Activated CD4-positive, alpha-beta T cell treated with anti-CD3 and anti-CD28 coated beads, Interleukin-2, Interleukin-6, amounts not matched to agents 100 ng/mL and 50 ng/mL, durations not matched to agents 16 hours and 8 hours (primary cell): ENCODE measurements at regions not wholly inside any gene's neighbourhood (a gene's known extent, or its start where the extent isn't known, plus 50 kb on each side); places are given as distances from the start of the nearest gene placed in this dataset.

ENCODE experiments used
- DNase-seq: peaks from one replicate; pipeline ENCODE4 v3.0.0-alpha.2; 2020

DNA sequence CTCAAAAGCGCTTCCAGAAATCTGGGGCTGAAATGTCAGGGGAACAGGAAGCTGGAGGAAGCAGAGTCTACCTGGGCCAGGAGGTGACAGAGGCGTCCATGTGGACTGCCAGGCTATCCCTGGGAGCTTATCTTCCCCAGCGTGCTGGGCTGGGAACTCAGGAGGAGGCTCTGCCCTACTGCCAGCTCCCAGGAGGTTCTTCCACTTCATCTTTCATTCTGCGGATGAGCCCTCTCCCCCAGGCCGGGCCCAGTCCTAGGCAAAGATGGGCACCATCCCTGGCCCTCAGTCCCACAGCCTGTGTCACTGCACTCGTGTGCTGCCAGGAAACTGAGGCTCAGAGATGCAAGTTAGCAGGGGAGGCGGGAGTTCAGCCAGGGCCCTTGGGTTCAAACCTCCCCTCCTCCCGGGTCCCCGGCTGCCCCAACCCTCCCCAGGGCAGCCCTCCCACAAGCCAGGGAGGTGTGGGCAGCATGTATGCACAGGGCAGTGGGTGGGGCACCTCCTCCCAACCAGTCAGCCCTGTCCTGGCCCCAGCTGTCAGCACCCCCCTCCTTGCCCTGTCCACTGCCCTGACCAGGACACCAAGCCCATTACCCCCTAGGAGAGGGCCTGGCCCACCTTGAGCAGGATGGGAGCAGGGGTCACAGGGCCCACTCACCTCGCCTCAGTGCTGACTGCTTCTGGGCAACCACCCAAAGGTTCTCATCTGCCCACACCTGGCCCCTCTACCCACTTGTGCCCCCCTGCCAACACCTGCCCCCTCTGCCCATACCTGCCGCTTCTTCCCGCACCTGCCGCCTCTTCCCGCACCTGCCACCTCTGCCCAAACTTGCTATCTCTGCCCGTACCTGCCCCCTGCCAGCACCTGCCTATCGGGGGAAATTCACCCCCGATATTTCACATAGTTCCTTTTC lies 226.0 kb downstream of the NPHP4 start:
- DNase-seq = no peak

DNA sequence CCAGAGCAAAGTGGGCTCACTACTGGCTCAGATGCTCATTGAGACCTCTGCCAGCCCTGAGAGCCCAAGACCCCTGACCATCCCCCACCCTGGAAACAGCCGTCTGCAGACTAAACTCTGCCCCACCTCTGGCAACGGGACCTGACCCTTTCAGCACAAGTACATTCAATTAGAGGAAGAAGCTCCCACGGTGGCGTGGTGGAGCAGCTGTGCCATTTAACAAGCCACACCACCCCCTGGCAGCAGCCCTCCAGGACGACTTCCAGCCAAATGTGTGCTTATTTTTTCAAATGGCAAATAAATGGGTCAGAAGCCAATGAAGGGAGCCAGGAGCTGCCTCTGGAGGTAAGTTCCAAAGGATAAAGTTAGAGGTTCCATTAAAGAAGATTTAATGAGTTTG lies 226.7 kb downstream of the NPHP4 start:
- DNase-seq = no peak

DNA sequence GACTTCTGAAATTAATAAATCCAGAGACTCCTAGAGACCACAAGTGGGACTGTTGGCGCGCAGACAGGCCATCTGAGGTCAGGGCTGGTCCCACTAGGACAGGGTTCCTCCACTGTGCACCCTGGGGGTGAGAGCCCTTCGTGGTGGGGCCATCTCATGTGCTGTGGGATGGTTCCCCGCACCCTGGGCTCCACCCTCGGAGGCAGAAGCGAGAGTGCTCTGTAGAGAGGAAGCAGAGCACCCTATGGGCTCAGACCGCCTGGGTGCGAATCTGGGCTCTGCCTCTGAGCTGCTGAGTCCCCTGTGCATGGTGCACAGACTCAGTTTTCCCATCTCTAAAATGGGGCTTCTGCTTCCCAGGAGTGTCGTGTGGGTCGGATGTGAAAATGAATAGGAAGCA lies 227.3 kb downstream of the NPHP4 start:
- DNase-seq = no peak

DNA sequence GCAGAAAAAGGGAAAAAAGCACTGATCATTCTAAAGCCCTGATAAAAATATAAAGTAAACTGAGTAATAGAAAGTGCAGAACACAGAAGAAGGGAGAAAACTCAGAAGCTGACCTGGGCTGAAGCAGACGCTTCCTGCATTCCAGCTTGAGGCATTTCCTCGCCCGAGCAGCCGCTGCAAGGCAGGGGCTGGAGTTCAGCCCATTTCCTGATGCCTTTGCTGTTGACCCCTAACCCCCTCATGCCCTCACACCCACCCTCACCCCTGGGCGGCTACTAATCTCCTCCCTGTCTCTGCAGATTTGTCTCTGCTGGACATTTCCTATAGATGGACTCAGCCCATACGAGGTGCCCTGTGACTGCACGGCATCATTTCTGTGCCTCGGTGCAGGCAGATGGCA lies 227.8 kb downstream of the NPHP4 start:
- no peak for DNase-seq

DNA sequence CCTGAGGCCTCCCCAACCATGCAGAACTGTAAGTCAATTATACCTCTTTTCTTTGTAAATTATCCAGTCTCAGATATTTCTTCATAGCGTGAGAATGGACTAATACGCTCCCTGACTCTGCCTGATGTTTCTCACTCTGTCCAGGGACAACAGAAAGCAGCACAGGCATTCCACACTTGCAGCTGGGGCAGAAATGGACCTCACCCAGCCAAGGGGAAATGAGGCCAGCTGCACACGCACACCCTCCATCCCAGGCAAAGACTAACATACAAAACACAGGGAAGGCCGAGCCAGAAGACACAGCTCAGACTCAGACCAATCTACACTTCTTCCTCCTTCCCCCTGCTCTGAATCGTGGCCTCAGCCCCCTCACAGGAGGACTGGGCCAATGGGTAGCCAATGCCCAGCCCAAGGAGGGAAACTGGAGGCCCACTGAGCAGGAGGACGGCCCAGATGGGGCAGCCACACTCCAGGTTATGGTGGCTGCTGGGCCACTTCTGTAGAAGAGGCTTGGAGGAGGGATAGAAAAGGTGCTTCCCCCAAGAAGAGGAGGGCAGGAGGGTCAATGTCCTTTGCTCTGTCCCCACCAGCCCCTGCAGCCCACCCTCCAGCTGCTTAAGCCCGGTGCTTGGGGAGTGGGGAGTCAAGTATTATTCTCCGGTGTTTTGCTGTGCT lies 228.4 kb downstream of the NPHP4 start:
- DNase-seq = no peak

DNA sequence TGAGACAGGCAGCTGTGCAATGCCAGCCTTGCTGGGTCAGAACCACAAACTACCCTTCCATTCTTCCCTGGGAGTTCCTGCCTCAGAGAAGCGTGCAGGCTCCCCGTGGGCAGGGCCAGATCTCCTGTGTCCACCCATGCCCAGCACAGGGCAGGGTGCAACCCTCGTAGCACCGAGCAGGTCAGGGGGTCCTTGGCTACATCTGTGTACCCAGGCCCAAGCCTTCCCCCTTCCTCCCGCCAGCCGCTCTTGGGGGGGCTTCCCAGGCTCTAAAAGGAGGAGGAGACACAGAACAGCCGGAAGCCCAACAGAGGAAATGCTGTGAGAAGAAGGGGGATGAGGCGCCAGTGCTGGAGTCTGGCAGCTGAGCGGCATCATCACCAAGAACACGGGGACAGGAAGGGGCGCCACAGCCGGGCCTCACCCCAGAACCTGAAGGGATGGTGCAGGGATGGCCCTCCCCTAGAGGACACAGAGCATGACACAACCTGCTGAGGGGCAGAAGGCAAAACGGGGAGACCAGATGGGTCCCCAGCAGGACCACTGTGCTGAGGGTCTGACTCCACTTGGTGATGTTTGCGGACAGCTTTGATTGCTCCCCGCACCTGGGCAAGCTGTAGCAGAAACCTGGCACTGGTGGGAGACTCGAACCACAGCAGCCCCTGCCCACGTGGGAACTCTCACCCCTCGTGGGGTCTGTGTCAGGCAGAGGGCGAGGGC lies 233.2 kb downstream of the NPHP4 start:
- DNase-seq = no peak

DNA sequence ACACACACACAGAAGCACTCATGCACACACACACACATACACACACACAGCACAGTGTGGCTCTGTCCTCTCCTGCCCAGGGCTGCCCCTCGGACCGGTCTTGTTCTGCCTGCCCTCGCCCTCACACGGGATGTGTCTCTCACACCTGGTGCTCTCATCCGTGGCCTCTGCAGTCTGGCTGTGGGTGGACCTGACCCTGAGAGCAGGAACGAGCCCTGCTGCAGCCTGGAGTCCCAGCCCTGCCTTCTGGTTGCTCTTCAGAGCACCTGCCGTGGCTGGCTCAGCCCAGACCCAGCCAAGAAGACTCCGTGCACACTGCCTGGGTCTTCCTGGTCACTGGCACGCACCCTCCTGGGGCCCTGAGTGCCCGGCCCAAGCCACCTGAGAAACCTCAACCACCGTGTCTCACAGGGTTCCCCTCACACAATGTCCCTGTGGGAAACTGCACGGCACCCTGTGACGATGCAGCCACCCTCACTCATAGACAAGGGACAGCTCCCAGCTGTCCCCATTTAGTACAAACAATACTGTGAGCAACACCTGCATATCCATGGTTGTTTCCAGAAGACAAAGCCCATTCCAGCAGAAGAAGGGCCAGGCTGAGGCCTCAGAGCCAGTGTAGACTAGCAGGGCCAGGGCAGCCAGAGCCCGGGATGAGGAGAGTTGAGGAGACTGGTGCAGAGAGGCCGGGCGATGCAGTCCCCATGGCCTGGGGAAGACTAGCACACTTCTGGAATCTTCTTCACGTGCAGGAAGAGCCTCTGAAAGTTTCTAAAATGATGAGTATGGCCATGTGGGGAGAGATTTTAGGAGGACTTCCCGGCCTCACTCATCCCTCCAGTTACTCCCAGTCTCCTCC lies 234.0 kb downstream of the NPHP4 start:
- DNase-seq = no peak

DNA sequence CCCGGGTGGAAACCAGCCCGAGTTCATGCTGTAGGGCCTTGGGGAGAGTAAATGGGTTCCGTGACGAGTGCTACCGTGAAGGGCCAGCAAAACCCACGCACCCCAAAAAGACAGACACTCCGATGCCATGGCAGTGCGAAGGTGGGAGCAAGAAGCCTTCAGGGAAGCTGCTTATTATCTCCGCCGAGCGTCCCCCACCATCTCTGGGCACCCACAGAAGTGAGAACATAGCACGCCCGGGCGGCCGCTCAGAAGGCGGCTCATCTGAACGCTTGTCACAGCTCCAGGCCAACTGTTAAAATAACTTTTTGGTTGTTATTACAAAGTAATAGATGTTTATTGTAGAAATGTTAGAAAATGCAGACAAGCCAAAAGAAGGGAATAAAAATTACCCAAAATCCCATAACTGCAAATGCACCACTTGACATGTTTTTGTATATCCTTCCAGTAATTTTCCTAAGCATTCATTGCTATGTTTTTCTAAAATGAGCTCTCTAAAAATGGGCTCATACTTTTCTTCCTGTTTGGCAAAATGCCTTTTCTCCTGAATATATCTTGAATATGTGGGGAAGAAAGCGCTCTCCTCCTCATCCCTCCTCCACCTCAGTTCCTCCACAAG lies 234.9 kb downstream of the NPHP4 start:
- no peak for DNase-seq

DNA sequence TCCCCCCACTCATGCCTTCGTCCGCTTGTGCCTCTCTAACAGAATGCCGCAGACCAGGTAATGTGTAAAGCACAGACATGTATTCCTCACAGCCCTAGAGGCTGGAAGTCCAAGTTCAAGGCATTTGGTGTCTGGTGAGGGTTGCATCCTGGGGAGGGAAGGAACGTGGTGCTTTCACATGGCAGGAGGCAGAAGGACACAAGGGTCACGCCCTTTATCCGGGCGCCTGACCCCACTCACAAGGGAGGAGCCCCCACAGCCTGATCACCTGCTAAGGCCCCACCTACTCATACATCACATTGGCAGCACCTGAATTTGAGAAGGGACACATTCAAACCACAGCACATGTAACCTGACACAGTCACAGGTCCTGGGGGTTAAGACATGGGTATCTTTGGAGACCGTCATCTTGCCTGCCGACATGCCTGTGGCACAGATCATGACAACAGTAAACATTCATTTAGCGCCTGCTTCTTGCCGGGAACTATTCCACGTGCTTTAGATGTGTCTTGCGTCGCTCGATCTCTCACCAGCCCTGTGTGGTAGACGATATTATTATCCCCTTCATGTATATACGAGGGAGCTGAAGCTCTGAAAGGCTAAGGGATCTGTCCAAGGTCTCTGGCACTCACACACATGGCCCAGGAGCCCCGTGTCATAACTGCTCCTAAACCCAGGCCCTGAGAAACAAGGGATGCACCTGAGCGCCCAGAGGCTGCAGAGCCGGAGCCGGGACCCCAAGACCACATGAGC lies 235.6 kb downstream of the NPHP4 start:
- no peak for DNase-seq

DNA sequence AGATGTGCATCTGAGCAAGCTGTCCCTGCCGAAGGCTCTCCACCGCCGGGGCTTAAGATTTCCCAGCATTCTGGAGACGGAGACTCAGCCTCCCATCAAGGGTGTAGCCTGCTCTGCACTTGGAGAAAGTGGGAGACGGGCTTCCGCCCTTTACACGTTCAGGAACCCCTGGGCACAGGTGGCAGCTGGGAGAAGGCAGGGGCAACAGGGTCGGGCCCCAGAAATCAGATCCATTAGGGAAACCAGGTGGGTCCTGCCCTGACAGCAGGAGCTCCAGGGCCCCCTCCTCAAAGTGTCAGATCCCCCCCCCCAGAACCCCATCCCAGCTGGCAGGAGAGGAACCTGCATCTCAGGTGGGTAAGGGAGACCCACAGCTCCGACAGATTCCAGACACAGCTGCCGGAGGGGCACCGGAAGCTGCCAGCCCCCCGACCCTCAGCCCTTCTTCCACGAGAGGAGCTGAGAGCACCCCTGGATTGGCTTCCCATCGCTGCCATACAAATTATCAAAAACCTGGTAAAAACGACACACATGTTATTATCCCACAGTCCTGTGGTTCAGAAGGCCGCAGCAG lies 236.6 kb downstream of the NPHP4 start:
- no peak for DNase-seq

DNA sequence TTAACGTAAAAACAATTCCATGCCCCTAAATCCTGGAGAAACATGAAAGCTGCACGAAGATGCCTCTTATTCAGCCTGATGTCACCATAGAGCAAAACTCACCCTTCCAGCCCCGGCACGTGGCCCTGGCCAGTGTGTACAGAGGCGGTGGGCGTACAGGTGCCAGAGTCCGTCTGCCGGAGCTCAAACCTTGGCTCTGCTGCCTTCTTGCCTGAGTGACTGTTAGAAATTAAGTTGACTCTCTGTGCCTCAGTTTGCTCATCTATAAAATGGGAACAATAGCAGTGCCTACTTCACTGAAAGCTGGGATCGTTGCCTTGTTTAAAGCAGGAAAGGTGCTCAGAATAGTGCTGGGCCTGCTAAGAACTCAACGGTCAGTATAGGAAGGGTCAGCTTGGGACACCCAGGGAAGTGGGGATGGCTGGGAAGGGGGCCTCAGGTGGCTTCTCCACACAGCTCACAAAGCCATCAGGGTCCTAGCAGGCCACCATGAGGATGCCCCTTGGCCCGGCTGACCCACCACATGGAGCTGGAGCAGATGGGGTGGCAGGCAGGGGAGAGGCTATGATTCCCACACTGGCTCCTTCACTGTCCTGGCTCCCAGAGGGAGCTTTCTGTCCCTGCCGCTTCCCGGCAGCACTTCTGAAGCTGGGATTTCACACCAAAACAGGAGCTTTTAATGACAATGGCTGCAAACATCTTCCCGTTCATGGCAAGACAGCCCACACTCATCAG lies 237.2 kb downstream of the NPHP4 start:
- no peak for DNase-seq

DNA sequence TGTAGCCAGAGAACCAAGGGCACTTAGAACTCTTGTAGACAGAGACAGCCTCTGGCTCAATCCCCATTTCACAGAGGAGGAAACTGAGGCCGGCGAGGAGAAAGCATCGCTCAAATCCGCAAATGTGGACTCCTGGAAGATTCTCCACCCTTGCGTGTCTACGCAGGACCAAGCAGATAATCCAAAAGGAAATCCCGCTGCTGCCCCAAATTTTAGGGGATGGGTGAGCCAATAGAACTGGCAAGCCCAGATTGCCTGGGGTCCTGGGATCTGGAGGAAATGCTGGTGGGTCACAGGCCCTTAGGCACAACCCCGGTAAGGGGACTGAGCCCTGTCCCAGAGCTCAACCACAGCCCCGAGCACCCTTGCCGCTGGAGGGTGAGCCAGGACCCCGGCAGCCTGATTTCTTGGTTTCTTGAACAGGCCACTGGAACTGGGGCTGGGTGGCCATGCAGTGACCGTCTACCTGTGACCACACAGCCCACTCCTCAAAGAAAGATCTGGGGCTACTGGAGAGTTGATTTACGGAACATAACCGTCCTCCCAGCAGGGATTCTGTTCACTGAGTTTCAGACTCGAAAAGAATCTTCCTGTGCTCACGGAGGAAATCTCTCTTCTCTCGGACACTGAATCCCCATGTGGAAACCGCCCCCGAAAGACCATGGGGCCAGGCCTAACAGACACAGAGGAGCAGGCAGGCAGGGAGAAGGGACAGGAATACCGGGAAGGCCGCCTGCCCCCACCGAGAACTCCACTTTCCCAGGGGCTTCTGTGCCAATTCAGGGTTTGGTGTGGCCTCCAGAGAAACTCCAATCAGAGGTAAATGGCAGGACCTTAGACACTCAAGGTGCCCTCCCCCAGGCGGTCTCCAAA lies 238.4 kb downstream of the NPHP4 start:
- DNase-seq = no peak

DNA sequence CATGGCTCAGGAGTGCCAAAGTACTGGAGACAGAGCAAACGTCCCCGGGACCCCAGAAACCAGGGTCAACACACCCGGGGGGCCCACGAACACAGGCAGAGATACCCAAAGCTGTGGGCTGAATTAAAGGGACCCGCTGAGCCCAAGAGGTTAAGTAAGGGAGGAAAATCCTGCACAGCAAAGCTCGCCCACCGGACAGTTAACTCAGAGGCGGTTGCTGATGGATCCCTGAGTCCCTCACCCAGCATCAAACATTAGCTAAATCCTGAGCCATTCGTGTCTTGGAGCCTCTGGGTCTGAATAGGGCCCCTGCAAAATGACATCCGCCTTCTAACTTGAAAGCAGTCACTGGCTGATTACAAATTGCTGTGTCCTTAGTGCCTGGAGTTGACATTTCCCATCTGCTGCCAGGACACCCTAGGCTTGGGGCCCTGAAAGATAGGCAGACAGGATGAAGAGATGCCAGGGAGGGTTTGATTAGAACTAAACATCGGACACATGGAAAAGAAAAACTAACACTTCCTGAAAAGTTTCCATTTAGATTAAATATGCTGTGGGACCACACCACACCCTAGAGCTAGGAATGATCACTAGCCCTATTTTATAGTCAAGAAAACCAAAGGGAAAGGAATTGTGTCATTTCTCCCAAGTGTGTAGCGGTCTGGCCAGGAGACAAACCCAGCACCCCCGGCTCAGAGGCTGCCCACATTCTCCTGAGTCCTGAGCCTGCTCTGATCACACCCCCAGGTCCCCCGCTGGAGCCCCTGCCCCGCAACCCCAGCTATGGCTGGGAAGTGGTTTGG lies 239.3 kb downstream of the NPHP4 start:
- DNase-seq = no peak

DNA sequence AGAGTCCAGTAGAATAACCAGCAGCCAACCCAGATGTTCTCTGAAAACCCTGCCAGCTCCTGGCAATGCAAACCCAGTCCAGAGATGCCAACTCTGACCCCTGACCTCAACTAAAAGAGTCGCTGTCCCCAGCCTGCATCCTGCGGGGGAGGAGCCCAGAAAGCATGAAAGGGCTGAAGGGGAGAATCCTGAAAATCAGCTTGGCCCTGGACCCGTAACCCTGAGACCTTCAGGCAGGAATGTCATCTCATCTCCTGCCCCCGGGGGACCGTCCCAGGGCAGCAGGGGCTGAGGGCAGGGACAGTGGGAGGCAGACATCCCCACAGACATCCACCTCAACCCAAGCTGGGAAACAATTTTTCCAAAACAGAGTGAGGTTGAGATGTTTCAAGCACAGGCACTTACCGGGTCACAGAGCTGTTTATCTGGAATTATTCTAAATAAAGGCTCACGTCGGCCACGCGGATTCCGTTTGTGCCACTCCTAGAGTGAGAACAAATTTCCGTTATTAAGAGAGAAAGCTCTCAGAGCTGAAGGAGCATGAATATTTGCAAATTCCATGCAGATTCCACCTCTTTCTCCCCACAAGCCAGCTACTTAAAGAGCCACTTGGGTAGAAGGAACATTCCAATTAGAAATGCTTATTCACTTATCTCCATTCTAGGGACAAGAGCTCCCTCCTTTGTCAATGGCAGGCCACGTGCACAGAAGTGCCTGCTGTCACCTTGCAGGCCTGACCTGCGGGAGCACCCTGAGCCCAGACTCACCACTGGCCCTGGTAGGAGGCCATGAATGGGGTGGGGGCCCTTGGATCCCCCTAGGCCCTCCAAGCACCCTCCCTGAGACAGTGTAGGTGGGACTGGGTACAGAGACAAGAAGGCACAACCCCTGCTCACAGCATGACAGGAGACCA lies 240.1 kb downstream of the NPHP4 start:
- DNase-seq = no peak

DNA sequence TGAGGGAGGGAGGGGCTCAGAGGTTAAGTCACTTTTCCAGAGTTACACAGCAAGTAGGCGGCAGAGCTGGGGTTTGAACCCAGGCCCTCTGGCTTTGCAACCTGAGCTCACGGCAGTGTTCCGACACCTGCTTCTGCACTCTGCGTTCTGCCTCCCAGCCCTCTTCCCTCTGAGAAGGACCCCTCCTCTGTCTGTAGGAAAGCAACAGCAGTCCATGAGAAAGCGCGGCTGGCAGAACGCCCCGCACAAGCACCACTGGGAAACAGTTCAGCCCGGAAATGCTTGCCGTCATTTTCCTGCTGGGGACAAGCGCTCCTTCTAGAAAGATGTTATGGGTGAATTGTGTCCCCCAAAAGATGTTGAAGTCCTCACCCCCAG lies 241.1 kb downstream of the NPHP4 start:
- no peak for DNase-seq

DNA sequence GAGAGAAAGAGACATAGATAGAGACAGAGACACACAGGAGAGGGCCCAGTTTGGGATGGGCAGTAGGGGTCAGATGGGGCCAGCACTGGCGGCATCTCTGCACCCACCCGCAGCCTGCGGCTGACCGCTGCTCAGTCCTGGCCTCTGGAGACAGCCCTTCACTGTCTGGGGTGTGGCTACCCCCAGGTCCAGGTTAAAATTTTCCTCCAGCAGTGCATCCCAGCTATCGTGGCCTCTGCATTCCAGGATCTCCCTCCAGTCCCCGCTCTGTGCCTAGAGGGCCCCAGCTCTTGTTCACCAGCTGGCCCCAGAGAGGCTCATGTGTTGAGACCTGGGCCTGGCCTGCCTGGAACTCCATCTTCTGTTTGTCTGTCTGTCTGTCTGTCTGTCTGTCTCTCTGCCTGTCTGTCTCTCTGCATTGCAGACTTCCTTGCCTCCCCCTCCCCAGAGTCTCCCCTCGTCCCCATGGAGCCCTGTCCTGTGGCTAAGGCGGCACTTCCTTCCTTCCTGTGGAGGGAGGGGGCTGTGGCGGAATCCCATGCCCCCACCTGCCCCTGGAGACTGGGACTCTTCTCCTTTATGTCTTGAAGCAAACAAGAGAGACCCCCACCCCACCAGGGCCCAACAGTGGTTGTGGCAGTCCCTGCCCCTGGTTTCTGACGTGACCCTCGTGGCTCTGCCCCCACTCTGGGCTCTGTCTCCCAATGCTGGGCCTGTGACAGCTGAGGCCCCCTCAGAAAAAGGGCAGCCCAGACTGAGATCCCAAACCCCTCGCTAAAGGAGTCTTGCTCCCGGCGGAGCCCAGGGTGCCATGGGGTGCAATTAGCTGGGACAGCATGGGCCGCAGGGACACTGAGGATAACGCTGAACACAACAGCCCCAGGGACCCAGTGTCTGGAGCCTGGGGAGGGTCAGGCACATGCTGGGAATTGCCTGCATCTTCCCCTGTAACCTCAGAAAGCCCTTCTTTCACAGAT lies 241.8 kb downstream of the NPHP4 start:
- DNase-seq = no peak
